GM04504 (cell line): ENCODE measurements at regions not wholly inside any gene's neighbourhood (a gene's known extent, or its start where the extent isn't known, plus 50 kb on each side); places are given as distances from the start of the nearest gene placed in this dataset.

Source experiments
- DNase-seq: peaks from one replicate; pipeline ENCODE4 v3.0.0-alpha.2; 2012; ENCODE audit warnings: low read depth

DNA sequence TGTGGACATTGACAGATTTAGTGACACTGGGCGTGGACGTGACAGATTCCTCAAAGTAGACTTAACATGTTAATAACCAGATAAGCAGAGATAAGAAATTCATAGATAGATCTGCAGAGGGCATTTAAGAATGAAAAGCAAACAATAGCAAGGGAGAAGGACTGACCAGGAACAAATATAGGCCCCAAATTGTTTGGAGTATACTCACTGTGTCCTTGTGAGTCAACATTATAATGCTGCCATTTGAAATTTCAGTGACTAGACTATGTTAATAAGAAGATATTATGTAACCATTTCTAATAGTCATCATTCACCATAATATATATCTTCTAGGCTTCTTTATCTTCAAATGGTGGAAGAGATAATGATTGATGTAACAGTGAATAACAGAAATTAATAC is 78.1 kb upstream of the SLC38A11 start:
- DNase-seq, result no peak

DNA sequence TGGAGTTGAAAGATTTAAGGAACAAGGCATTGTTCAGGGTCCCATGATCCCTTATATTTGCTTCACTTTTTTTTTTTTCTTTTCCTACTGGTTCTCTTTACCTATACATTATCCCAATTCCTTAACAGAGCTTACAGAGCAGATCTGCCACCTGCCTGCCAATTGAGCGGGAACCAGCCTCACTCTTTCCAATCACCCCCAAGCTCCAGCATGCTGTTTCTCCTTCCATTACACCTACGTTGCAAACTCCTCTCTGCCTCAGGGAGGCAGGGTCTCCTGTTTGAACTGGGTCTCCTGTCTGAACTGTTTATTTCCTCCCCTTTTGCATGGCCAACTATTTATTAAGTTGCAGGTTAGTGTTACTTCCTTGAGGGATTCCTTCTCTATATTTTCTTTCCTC is 77.2 kb upstream of the SLC38A11 start:
- no peak for DNase-seq

DNA sequence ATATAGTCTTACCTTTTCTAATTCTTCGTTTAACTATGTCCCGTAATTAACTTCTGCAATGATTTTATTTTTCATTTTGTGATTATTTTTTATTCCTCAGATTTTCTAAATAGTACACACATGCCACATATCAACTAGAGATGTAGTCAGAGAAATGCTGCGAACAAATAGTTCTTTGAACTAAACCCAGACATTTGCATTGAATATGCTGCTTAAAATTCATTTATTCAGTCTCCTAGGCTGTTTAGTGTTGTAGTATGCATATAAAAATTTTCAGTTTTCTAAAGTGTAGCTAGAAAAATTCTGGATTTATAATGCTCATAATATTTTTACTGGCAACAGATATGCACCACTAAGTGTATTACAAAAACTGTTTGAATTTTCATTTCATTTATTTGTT is 68.9 kb upstream of the SLC38A11 start:
- DNase-seq, result no peak

DNA sequence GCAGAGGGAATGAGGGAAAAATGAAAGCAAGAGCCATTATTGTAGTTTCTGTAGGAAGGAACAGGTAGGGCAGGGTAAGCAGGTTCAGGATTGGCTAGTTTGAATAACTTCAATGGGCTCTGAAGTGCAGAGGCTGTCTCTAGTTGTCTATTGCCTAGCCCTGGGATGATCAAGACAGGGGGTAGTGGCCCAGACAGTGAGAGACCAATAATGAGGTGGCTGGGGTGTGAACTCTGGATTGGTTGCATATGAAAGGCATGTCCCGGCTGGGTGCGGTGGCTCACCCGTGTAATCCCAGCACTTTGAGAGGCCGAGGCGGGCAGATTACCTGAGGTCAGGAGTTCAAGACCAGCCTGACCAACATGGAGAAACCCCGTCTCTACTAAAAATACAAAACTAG is 67.5 kb upstream of the SLC38A11 start:
- no peak for DNase-seq

DNA sequence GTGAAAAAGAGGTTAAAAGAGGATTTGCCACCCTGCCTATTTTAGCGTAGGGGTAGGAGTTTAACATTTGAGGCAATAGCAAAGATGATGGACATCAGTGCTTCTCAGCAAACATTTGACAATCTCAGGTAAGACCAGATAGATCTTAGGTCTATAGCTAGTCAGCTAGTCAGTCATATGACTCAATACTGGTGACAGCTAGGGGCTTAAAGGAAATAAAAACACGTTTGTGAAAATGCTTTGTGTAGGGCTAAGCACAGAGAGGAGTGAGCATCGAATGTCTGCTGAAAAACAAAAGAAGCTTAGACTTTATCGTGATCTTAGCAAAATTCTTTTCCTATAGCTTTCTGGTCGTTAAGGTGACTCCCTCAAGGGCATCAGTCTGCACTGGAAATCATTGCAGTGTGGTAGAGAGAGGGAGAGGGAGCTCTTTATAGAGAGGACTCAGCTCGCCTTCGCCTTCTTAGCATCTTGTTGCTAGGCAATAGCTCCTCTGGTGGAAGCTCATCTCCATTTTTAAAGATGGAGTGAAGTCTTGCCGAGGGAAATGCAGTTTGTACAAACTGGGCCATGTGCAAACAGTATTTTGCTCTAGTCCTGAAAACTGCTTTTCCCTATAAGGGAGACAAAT is 62.8 kb upstream of the SLC38A11 start:
- no peak for DNase-seq

DNA sequence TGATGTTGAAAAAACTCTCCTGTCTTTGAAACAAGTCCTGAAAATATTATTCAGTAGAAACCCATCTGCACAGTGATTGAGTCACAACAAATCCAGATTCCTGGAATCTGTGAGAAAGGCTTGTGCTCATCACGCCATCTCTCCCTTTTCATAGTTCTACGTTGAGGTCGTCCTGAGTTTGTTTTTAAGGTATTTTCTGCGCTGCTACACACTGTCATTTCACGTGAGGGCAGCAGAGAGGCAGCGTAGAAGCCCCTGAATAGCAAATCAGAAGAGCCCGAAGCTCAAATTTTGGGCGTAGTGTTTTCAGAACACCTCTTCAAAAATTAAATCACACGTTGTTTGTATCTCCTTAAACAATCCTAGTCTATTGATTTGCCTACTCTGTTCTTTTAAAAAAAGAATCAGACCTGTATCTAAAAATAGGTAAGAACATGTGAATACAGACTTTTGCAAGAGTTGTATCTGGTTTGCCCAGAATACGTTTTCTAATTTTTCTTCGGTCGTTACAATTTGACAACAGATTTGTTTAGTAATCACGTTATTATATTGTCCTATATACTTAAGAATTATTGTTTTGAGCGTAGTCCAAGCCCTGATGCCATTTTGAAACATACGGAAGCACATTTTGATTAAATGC is 61.6 kb upstream of the SLC38A11 start:
- peak; percentile 25 for DNase-seq

DNA sequence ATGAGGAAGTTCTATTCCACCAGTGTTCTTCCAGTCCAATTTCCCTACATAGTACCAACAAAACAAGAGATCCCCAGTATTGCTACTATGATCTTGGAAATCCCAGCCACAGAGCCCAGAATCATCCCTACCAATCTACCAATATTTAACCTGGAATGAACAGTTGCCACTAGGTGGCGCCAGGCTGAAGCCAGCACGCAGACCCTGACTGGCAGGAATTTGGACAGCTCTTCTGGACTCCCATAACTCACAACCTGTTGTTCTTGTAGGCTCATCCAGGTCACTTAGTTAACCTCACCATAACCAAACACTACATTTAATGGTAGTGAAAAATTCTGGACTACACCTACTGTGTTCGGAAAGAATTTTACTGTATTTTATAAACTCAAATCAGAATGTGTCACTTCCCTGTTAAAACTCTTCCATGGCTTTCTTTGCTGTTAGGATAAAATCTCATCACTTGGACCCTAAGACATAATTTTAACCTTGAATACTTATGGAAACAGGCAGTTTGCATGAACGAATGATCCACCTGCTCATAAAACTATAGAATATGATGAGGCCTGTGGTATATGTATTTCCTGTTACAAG is 59.8 kb upstream of the SLC38A11 start:
- DNase-seq, result peak; percentile 21

DNA sequence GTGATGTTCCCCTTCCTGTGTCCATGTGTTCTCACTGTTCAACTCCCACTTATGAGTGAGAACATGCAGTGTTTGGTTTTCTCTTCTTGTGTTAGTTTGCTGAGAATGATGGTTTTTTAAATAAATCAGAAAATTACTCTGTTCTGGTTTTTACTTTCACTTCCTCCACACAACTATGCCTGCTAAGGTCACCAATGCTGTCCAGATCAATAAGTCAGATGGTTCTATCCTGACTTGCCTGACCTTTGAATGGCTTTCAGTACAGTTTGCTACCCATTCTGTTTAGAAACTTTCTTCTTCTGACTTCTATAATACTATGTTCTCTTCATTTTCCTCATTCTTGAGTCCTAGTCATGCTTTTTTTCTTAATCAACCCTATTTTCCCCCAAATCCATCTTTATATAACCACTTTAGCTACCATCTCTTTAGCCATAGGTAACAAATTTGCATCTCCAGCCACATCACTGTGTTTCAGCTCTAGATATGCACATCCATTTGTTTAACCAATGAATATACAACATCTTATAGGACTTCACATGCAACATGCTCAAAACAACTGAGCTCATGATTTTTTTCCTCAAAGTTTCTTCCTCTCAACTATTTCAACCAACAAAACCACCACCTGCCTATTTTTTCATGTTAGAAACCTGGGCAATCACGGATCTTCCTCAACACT is 58.8 kb upstream of the SLC38A11 start:
- no peak for DNase-seq

DNA sequence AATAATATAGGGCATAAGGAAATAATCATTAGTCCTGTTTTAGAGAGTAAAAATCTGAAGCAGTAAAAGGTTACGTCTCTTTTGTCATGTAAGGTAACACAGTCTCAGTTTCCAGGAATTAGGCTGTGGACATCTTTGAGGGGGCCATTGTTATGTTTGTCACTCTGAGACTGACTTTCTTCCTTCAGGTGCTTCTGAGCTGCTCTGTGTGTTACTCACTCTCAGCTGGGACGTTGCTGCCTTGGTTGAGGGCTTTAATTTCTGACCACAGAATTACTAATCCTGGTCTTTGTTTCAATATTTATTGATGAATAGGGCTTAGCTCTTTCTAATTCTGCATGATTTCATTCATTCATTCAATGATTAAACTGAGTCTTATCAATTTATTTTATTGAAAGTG is 55.9 kb upstream of the SLC38A11 start:
- DNase-seq, result no peak

DNA sequence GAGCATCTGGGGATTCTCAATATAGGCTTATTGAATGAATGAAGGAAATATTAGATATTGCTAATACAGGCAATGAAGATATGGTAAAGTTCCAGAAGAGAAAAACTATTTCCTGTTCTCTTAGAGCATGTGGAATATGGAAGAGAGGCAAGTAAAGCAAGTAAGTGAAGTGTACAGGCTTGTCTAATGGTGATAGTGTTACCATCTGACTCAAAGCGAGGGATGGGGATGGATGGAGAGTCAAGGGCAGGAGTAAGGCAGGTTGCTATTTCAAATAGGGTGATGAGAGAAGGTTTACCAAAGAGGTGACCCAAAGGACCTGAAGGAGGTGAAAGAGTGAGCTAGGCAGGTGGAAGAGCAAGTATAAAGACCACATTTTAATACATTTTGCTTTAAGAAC is 55.2 kb upstream of the SLC38A11 start:
- no peak for DNase-seq

DNA sequence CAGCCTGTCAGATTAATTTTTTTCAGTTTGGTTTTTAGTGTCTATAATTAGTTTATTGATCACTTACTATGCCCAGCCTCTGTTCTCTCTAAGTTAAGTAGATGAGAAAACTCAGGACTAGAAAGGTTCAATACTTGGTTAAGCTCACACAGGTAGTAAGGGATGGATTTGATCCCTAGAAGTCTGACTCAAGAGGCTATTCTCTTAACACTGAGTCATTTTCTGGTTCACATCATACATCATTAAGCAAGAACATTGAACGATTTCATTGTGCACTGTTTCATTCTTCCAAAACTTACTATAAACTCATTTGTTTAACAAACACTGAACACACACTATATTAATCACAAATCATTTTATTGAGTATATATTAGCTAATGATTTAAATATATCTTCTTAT is 54.1 kb upstream of the SLC38A11 start:
- peak; percentile 1 for DNase-seq

DNA sequence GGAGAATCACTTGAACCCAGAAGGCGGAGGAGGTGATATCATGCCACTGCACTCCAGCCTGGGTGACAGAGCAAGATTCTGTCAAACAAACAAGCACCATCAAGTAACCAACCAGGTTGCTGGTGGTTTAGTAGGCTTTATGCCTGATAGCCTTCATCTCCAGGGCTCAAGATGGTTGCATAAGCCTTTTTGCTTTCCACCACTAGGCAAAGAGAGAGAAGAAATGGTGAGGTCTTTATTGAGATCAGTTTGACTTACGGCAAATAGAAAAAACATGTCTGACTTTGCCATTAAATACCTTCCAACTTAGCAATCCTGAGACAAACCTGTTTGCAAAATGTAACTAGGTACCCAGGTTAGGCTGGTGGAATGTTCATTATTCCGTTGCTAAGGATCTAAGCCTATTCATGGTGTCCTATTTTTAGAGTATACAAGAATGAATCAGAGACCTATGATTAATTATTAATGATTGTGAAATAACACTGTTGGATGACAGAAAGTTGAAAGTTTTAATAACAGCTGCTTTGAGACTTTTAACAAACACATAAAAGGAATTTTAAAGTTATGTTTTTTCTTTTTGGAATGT is 53.5 kb upstream of the SLC38A11 start:
- no peak for DNase-seq

DNA sequence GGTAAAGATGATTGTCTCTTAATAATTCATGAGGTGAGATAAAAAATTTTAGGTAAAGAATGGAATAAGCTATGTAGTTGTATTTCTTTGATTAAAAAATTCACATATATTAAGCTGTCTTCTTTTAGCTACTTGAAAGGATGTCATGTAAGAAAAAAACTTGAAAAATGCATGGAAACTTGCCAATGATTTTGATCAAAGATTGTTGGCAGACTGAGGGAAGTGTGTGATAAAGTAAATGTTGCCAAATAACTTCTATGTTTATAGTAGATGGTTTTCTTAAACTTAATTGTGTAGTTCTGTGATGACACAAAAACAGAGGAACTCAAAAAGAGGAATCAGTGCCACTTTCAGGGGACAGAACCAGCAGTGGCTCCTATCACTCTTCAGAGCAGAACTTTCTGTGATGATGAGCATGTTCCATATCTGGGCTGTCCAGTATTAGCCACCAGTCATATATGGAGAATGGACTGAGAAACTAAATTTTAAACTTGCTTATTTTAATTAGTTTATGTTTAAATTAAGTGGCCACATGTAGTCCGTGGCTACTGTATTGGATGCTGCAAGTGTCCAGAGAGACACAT is 51.9 kb upstream of the SLC38A11 start:
- DNase-seq, result no peak
